DOHH2 (cell line): ENCODE measurements at regions not wholly inside any gene's neighbourhood (a gene's known extent, or its start where the extent isn't known, plus 50 kb on each side); places are given as distances from the start of the nearest gene placed in this dataset.

Experiments
- EZH2phosphoT487 ChIP-seq: fragments of 200-600 bp; sonication (generic); IDR thresholded peaks from 2 replicates; pipeline ENCODE4 v1.6.1; 2017; ENCODE audit warnings: borderline replicate concordance, mild to moderate bottlenecking, antibody characterized with exemption, low read length, moderate library complexity, mixed read lengths
- TF ChIP-seq, protein P1 (sequence below): fragments of 200-600 bp; sonication (generic); IDR thresholded peaks from one replicate; pipeline ENCODE4 v1.5.1; 2014; ENCODE audit warnings: antibody characterized with exemption, mild to moderate bottlenecking, low read depth, low read length; ENCODE audit not compliant: poor library complexity, severe bottlenecking

DNA sequence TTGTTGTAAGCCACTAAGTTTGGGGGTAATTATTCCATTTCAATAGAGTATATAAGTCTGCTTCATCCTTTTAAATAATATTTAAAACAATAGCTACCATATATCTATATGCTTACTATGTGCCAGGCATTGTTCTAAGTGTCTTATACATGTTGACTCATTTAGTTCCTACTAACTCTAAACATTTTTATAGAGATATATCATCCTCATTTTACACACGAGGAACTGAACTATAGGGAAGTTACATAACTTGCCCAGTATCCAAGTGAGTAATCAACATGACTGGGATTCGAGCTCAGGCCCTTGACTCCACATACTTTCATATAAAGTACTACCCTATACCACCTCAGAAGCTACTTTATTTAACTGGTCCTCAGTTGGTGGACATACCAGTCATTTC is 175.3 kb upstream of the RAI2 start:
- TF ChIP-seq, protein P1, sequence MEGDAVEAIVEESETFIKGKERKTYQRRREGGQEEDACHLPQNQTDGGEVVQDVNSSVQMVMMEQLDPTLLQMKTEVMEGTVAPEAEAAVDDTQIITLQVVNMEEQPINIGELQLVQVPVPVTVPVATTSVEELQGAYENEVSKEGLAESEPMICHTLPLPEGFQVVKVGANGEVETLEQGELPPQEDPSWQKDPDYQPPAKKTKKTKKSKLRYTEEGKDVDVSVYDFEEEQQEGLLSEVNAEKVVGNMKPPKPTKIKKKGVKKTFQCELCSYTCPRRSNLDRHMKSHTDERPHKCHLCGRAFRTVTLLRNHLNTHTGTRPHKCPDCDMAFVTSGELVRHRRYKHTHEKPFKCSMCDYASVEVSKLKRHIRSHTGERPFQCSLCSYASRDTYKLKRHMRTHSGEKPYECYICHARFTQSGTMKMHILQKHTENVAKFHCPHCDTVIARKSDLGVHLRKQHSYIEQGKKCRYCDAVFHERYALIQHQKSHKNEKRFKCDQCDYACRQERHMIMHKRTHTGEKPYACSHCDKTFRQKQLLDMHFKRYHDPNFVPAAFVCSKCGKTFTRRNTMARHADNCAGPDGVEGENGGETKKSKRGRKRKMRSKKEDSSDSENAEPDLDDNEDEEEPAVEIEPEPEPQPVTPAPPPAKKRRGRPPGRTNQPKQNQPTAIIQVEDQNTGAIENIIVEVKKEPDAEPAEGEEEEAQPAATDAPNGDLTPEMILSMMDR: no peak
- TF ChIP-seq EZH2phosphoT487: no peak
